ENCODE measurements at regions not wholly inside any gene's neighbourhood (a gene's known extent, or its start where the extent isn't known, plus 50 kb on each side); places are given as distances from the start of the nearest gene placed in this dataset.

- TF ChIP-seq, protein P1, sequence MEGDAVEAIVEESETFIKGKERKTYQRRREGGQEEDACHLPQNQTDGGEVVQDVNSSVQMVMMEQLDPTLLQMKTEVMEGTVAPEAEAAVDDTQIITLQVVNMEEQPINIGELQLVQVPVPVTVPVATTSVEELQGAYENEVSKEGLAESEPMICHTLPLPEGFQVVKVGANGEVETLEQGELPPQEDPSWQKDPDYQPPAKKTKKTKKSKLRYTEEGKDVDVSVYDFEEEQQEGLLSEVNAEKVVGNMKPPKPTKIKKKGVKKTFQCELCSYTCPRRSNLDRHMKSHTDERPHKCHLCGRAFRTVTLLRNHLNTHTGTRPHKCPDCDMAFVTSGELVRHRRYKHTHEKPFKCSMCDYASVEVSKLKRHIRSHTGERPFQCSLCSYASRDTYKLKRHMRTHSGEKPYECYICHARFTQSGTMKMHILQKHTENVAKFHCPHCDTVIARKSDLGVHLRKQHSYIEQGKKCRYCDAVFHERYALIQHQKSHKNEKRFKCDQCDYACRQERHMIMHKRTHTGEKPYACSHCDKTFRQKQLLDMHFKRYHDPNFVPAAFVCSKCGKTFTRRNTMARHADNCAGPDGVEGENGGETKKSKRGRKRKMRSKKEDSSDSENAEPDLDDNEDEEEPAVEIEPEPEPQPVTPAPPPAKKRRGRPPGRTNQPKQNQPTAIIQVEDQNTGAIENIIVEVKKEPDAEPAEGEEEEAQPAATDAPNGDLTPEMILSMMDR (IDR thresholded peaks at IDR 0.05) = no peak
- TF ChIP-seq POLR2A (IDR thresholded peaks at IDR 0.05) (no peak), POLR2AphosphoS5 (IDR thresholded peaks at IDR 0.05) (no peak), EP300 (IDR thresholded peaks at IDR 0.05) (no peak)
These were observed 56.9 kb downstream of the RDH14 start for GRCh38 chr2:18503376-18504228.

Measured in suprapubic skin (tissue), 4 donors.